Breast epithelium (tissue), 3 donors: ENCODE measurements at regions not wholly inside any gene's neighbourhood (a gene's known extent, or its start where the extent isn't known, plus 50 kb on each side); places are given as distances from the start of the nearest gene placed in this dataset.

Source experiments
- POLR2A ChIP-seq: fragments of 450-650 bp; IDR thresholded peaks from one replicate; pipeline ENCODE4 v1.6.1; 2016; ENCODE audit warnings: antibody characterized with exemption, mild to moderate bottlenecking, moderate library complexity
- TF ChIP-seq, protein P1 (sequence below), 3 donors: fragments of 450-650 bp; IDR thresholded peaks; one replicate each; pipeline ENCODE4 v1.5.1; 2016 to 2017; ENCODE audit warnings: antibody characterized with exemption in 3 of 3, mild to moderate bottlenecking in 3 of 3, moderate library complexity in 3 of 3

- TF ChIP-seq POLR2A, result no peak
- TF ChIP-seq, protein P1, sequence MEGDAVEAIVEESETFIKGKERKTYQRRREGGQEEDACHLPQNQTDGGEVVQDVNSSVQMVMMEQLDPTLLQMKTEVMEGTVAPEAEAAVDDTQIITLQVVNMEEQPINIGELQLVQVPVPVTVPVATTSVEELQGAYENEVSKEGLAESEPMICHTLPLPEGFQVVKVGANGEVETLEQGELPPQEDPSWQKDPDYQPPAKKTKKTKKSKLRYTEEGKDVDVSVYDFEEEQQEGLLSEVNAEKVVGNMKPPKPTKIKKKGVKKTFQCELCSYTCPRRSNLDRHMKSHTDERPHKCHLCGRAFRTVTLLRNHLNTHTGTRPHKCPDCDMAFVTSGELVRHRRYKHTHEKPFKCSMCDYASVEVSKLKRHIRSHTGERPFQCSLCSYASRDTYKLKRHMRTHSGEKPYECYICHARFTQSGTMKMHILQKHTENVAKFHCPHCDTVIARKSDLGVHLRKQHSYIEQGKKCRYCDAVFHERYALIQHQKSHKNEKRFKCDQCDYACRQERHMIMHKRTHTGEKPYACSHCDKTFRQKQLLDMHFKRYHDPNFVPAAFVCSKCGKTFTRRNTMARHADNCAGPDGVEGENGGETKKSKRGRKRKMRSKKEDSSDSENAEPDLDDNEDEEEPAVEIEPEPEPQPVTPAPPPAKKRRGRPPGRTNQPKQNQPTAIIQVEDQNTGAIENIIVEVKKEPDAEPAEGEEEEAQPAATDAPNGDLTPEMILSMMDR (IDR thresholded peaks at IDR 0.05), result no peak
Observed at GRCh38 chr7:45977256-45977780, 56.2 kb upstream of the IGFBP3 start.
